ENCODE measurements at regions not wholly inside any gene's neighbourhood (a gene's known extent, or its start where the extent isn't known, plus 50 kb on each side); places are given as distances from the start of the nearest gene placed in this dataset.

GRCh38 chr21:19400223-19400770, 996.7 kb upstream of the TMPRSS15 start:
- in situ Hi-C loops (cut with MboI; ENCODE audit: low sequenced_read_pairs, unreplicated experiment) = no loop called here
- TF ChIP-seq, protein P1, sequence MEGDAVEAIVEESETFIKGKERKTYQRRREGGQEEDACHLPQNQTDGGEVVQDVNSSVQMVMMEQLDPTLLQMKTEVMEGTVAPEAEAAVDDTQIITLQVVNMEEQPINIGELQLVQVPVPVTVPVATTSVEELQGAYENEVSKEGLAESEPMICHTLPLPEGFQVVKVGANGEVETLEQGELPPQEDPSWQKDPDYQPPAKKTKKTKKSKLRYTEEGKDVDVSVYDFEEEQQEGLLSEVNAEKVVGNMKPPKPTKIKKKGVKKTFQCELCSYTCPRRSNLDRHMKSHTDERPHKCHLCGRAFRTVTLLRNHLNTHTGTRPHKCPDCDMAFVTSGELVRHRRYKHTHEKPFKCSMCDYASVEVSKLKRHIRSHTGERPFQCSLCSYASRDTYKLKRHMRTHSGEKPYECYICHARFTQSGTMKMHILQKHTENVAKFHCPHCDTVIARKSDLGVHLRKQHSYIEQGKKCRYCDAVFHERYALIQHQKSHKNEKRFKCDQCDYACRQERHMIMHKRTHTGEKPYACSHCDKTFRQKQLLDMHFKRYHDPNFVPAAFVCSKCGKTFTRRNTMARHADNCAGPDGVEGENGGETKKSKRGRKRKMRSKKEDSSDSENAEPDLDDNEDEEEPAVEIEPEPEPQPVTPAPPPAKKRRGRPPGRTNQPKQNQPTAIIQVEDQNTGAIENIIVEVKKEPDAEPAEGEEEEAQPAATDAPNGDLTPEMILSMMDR (IDR thresholded peaks at IDR 0.05; ENCODE audit: borderline replicate concordance, control extremely low read depth, extremely low read depth, insufficient read depth, missing control alignments) = no peak
- no peak for DNase-seq (ENCODE audit: low spot score)

GRCh38 chr21:19402870-19403269, 999.3 kb upstream of the TMPRSS15 start:
- no peak for DNase-seq (ENCODE audit: low spot score)
- TF ChIP-seq, protein P1 (IDR thresholded peaks at IDR 0.05; ENCODE audit: borderline replicate concordance, control extremely low read depth, extremely low read depth, insufficient read depth, missing control alignments) = no peak
- in situ Hi-C loops (cut with MboI; ENCODE audit: low sequenced_read_pairs, unreplicated experiment) = no loop called here

DNA sequence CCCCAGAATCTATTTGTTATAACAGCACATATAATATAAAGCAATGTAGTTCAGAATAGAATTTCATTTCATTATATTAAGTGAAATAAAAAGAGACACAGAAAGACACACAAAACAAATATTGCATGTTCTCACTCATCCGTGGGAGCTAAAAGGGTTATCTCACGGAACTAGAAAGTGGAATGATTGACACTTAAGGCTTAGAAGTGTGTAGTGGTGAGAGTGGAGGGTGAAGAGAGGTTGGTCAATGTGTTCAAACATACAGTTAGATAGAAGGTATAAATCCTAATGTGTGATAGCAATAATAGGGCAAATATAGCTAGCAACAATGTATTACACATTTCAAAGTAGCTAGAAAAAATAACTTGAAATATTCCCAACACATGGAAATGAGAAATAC, 1001.7 kb upstream of the TMPRSS15 start:
- in situ Hi-C loops (cut with MboI; ENCODE audit: low sequenced_read_pairs, unreplicated experiment) = no loop called here
- TF ChIP-seq, protein P1 (IDR thresholded peaks at IDR 0.05; ENCODE audit: borderline replicate concordance, control extremely low read depth, extremely low read depth, insufficient read depth, missing control alignments) = no peak
- no peak for DNase-seq (ENCODE audit: low spot score)

DNA sequence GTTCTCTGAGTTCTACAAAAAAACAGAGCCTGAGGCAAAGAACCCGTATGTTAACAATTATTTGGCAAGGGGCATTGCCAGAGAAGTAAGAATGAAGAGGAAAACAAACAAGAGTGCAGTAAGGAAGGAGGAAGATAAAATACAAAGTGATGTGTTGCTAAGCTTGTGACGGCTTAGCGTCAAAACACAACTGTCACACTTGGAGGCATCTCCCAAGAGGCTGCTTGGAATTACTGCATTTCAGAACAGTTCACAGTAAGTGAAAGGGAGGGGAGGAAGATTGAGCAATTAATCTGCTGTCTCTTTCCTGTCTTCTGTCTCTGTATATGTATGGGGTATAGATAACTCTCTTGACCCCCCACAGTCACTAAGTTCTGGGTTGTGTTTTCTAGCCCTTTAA, 1017.0 kb upstream of the TMPRSS15 start:
- in situ Hi-C loops (cut with MboI; ENCODE audit: low sequenced_read_pairs, unreplicated experiment) = no loop called here
- TF ChIP-seq, protein P1 (IDR thresholded peaks at IDR 0.05; ENCODE audit: borderline replicate concordance, control extremely low read depth, extremely low read depth, insufficient read depth, missing control alignments) = no peak

DNA sequence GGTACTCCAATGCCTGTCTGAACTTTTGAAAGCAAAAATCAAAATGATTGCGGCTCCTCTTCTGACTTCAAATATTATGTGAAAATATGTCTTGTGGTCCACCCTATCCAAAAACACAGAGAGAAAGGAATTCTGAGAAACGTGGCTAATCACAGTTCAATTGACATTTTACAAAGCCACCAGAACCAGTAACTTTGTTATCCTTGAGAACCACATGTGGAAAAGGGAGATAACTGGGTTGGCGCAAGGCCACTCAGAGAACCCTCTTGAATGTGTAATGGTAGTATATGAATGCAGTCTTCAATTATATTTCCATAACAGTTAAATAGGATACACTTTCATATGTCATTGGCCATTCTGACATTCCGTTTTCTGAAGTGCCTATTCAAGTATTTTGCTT, 1030.0 kb upstream of the TMPRSS15 start:
- in situ Hi-C loops (cut with MboI; ENCODE audit: low sequenced_read_pairs, unreplicated experiment) = no loop called here
- TF ChIP-seq, protein P1 (IDR thresholded peaks at IDR 0.05; ENCODE audit: borderline replicate concordance, control extremely low read depth, extremely low read depth, insufficient read depth, missing control alignments) = no peak
- no peak for DNase-seq (ENCODE audit: low spot score)

More for the DNA sequence above, 1017.0 kb upstream of the TMPRSS15 start:
- DNase-seq (ENCODE audit: low spot score) = no peak

DNA sequence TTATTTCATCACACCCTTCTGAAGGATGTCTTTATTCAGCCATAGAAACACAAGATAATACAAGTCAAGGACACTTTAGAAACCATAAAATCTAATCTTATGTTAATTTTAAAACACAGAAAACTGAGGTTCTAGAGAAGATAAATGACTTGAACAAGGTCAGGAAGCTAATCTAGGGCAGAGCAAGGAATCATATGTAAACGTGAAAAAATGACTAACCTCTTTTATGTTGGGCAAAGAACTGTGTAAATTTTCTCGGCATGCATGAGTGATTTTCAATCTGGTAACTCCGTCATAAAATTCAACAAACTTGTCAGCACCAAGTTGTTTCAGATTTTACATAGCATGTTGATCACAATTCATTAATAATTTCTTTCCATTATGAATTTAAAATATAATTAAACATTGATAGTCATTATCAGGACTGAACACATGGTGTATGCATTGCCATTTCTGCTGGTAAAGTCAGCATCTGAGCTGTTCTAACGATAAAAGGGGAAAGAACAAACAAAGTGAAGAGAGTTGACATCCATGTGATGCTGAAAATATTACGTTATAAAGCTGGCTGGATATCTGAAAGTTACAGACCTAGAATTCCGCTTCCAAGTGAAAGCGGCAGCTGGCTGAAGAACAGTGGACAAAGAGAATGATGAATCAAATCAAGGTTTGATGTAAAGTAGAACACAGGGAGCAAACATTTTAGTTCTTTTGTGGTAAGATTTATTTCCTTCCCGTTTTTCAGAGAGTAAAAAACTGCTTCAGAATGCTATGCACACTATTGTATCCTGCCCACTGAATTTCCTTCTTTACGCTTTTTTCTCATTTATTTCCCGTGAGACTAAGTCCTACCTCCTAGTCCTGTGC, 1037.4 kb upstream of the TMPRSS15 start:
- TF ChIP-seq, protein P1 (IDR thresholded peaks at IDR 0.05; ENCODE audit: borderline replicate concordance, control extremely low read depth, extremely low read depth, insufficient read depth, missing control alignments) = no peak
- DNase-seq (ENCODE audit: low spot score) = no peak
- in situ Hi-C loops (cut with MboI; ENCODE audit: low sequenced_read_pairs, unreplicated experiment) = no loop called here
